ENCODE measurements at regions not wholly inside any gene's neighbourhood (a gene's known extent, or its start where the extent isn't known, plus 50 kb on each side); places are given as distances from the start of the nearest gene placed in this dataset.

GRCh38 chr12:88743946-88744685 lies 163.8 kb upstream of the KITLG start:
- H3K9me3 ChIP-seq (ENCODE audit: low read length) = no peaks in the 10 kb centered on the region
- no peak overlapping the region for H2AFZ ChIP-seq (ENCODE audit: low read depth, low read length)
- no peak overlapping the region for H3K9ac ChIP-seq (ENCODE audit: low read length)
- H3F3A ChIP-seq (ENCODE audit: insufficient read depth, low read length, poor library complexity, severe bottlenecking) = no peaks in the 10 kb centered on the region
- H3K79me2 ChIP-seq (replicated peaks; ENCODE audit: insufficient read depth, low read length) = no peaks in the 10 kb centered on the region
- H3K36me3 ChIP-seq (ENCODE audit: insufficient read depth, low read length) = no peaks in the 10 kb centered on the region
- no peak overlapping the region for H3K27ac ChIP-seq (ENCODE audit: low read length)
- H4K20me1 ChIP-seq (ENCODE audit: insufficient read depth) = no peaks in the 10 kb centered on the region
- no peak for TF ChIP-seq SMC3 (conservative IDR thresholded peaks at IDR 0.05; ENCODE audit: poor library complexity)
- TF ChIP-seq RAD21 (conservative IDR thresholded peaks at IDR 0.05) = no peak
- no peak for TF ChIP-seq EZH2 (IDR thresholded peaks at IDR 0.05; ENCODE audit: borderline replicate concordance, insufficient read depth, low read length, poor library complexity, severe bottlenecking)
- TF ChIP-seq EP300 (conservative IDR thresholded peaks at IDR 0.05; ENCODE audit: poor library complexity, severe bottlenecking) = no peak
- no peak for TF ChIP-seq MXI1 (conservative IDR thresholded peaks at IDR 0.05; ENCODE audit: poor library complexity, severe bottlenecking)
- TF ChIP-seq POLR2AphosphoS5 (IDR thresholded peaks at IDR 0.05) = no peak
- no peak for TF ChIP-seq TAF1 (IDR thresholded peaks at IDR 0.05; ENCODE audit: low read depth)
- TF ChIP-seq, protein P1, sequence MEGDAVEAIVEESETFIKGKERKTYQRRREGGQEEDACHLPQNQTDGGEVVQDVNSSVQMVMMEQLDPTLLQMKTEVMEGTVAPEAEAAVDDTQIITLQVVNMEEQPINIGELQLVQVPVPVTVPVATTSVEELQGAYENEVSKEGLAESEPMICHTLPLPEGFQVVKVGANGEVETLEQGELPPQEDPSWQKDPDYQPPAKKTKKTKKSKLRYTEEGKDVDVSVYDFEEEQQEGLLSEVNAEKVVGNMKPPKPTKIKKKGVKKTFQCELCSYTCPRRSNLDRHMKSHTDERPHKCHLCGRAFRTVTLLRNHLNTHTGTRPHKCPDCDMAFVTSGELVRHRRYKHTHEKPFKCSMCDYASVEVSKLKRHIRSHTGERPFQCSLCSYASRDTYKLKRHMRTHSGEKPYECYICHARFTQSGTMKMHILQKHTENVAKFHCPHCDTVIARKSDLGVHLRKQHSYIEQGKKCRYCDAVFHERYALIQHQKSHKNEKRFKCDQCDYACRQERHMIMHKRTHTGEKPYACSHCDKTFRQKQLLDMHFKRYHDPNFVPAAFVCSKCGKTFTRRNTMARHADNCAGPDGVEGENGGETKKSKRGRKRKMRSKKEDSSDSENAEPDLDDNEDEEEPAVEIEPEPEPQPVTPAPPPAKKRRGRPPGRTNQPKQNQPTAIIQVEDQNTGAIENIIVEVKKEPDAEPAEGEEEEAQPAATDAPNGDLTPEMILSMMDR (IDR thresholded peaks at IDR 0.05; ENCODE audit: poor library complexity, severe bottlenecking) = no peak
- TF ChIP-seq, protein P2, sequence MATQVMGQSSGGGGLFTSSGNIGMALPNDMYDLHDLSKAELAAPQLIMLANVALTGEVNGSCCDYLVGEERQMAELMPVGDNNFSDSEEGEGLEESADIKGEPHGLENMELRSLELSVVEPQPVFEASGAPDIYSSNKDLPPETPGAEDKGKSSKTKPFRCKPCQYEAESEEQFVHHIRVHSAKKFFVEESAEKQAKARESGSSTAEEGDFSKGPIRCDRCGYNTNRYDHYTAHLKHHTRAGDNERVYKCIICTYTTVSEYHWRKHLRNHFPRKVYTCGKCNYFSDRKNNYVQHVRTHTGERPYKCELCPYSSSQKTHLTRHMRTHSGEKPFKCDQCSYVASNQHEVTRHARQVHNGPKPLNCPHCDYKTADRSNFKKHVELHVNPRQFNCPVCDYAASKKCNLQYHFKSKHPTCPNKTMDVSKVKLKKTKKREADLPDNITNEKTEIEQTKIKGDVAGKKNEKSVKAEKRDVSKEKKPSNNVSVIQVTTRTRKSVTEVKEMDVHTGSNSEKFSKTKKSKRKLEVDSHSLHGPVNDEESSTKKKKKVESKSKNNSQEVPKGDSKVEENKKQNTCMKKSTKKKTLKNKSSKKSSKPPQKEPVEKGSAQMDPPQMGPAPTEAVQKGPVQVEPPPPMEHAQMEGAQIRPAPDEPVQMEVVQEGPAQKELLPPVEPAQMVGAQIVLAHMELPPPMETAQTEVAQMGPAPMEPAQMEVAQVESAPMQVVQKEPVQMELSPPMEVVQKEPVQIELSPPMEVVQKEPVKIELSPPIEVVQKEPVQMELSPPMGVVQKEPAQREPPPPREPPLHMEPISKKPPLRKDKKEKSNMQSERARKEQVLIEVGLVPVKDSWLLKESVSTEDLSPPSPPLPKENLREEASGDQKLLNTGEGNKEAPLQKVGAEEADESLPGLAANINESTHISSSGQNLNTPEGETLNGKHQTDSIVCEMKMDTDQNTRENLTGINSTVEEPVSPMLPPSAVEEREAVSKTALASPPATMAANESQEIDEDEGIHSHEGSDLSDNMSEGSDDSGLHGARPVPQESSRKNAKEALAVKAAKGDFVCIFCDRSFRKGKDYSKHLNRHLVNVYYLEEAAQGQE (IDR thresholded peaks at IDR 0.05; ENCODE audit: borderline replicate concordance) = no peak
- H3K27me3 ChIP-seq (ENCODE audit: insufficient read depth, low read depth, low read length) = no peaks in the 10 kb centered on the region
- H3K4me2 ChIP-seq (ENCODE audit: low read length) = no peak overlapping the region
- no peaks in the 10 kb centered on the region for H3K9me2 ChIP-seq (ENCODE audit: insufficient read depth, low read length)
- H3K4me3 ChIP-seq (ENCODE audit: low read length) = no peak overlapping the region

GRCh38 chr12:88737838-88738472 lies 157.7 kb upstream of the KITLG start:
- Histone ChIP-seq H3K4me3 (ENCODE audit: low read length) (no peak overlapping the region), H3K9me2 (ENCODE audit: insufficient read depth, low read length) (no peaks in the 10 kb centered on the region), H3K27ac (ENCODE audit: low read length) (no peak overlapping the region), H3K9ac (ENCODE audit: low read length) (no peak overlapping the region), H3K79me2 (replicated peaks; ENCODE audit: insufficient read depth, low read length) (no peaks in the 10 kb centered on the region), H3F3A (ENCODE audit: insufficient read depth, low read length, poor library complexity, severe bottlenecking) (no peaks in the 10 kb centered on the region), H4K20me1 (ENCODE audit: insufficient read depth) (no peaks in the 10 kb centered on the region), H3K4me2 (ENCODE audit: low read length) (no peak overlapping the region), H2AFZ (ENCODE audit: low read depth, low read length) (no peak overlapping the region), H3K36me3 (ENCODE audit: insufficient read depth, low read length) (no peaks in the 10 kb centered on the region), H3K27me3 (ENCODE audit: insufficient read depth, low read depth, low read length) (no peaks in the 10 kb centered on the region), H3K9me3 (ENCODE audit: low read length) (no peaks in the 10 kb centered on the region)
- TF ChIP-seq SMC3 (conservative IDR thresholded peaks at IDR 0.05; ENCODE audit: poor library complexity) (no peak), RAD21 (conservative IDR thresholded peaks at IDR 0.05) (no peak), MXI1 (conservative IDR thresholded peaks at IDR 0.05; ENCODE audit: poor library complexity, severe bottlenecking) (no peak), EZH2 (IDR thresholded peaks at IDR 0.05; ENCODE audit: borderline replicate concordance, insufficient read depth, low read length, poor library complexity, severe bottlenecking) (no peak), POLR2AphosphoS5 (IDR thresholded peaks at IDR 0.05) (no peak), EP300 (conservative IDR thresholded peaks at IDR 0.05; ENCODE audit: poor library complexity, severe bottlenecking) (no peak), TAF1 (IDR thresholded peaks at IDR 0.05; ENCODE audit: low read depth) (no peak)
- TF ChIP-seq, protein P1 (IDR thresholded peaks at IDR 0.05; ENCODE audit: poor library complexity, severe bottlenecking) = no peak
- TF ChIP-seq, protein P2 (IDR thresholded peaks at IDR 0.05; ENCODE audit: borderline replicate concordance) = no peak
